ENCODE measurements at regions not wholly inside any gene's neighbourhood (a gene's known extent, or its start where the extent isn't known, plus 50 kb on each side); places are given as distances from the start of the nearest gene placed in this dataset.

DNA sequence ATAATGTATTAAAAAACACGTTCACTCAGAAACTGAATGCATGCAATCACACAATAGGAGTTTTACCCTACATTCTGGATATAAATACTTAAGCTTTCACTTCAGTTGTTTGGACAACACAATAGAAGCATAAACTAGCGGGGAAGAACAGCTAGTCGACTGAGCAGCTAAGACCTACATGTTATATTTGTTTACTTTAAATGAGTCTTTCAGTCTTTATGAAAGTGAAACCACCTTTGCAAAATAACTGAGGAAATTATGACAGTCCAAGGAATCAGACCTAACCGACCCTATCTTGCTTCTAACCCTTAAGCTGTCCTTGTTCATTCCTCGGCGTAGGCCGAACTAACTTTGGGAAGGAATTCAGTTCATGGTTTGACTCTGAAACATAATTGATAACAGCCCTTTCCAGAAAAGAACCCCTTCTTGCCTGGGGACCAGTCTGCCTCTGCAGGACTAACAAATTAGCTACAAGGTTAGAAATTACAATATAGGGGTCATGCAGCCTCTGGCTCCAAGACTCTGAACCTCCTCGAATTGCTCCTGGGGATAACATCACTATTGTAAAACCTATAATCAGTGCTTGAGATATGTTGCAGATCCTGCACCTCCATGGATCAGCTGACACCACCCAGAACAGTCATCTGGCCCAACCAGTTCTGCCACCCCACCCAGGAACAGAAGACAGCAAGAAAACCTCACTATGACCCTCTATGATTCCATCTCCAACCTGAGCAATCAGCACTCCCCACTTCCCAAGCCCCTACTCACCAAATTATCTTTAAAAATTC, 185.1 kb upstream of the KLF6 start:
- TF ChIP-seq POLR2A (IDR thresholded peaks at IDR 0.05; ENCODE audit: low read depth, low read length) (no peak), POU2F2 (IDR thresholded peaks at IDR 0.05; ENCODE audit: low read depth, low read length) (no peak)
